Fibroblast of lung (primary cell): ENCODE measurements at regions not wholly inside any gene's neighbourhood (a gene's known extent, or its start where the extent isn't known, plus 50 kb on each side); places are given as distances from the start of the nearest gene placed in this dataset.

Source experiments
- CTCF ChIP-seq, 2 donors: IDR thresholded peaks in 1 of 2; conservative IDR thresholded peaks in 1 of 2; 1 replicate in 1 of 2; 2 replicates in 1 of 2; pipeline ENCODE4 v1.5.1; 2011 to 2012; ENCODE audit warnings: low read length in 2 of 2, control low read depth in 1 of 2, inconsistent platforms in 1 of 2, low read depth in 1 of 2, mild to moderate bottlenecking in 1 of 2
- EZH2 ChIP-seq: IDR thresholded peaks from 2 replicates; pipeline ENCODE4 v1.5.1; 2012; ENCODE audit warnings: low read length, control low read depth, mild to moderate bottlenecking; ENCODE audit errors: missing control alignments

- TF ChIP-seq CTCF (conservative IDR thresholded peaks at IDR 0.05 in 1 of 2, IDR thresholded peaks at IDR 0.05 in 1 of 2; ENCODE audit: low read depth in 1 of 2, low read length in 2 of 2) = no peak
- TF ChIP-seq EZH2 = no peak
Measured at GRCh38 chr1:109845658-109846057, 65.0 kb upstream of the CSF1 start.
